Muscle layer of duodenum (tissue), 2 donors: ENCODE measurements at regions not wholly inside any gene's neighbourhood (a gene's known extent, or its start where the extent isn't known, plus 50 kb on each side); places are given as distances from the start of the nearest gene placed in this dataset.

Experiments
- H3K27ac ChIP-seq: one replicate; pipeline ENCODE4 v1.7.0; 2013; ENCODE audit warnings: mild to moderate bottlenecking, low read length
- H3K27me3 ChIP-seq: one replicate; pipeline ENCODE4 v1.7.0; 2013; ENCODE audit warnings: low read depth, mild to moderate bottlenecking, control low read depth, low read length
- H3K36me3 ChIP-seq, 2 donors: one replicate each; pipeline ENCODE4 v1.7.0; 2013; ENCODE audit warnings: low read length in 2 of 2, control low read depth in 1 of 2, mild to moderate bottlenecking in 1 of 2; ENCODE audit not compliant: insufficient read depth in 2 of 2, control insufficient read depth in 1 of 2
- H3K4me1 ChIP-seq, 2 donors: one replicate each; pipeline ENCODE4 v1.7.0; 2013; ENCODE audit warnings: low read length in 2 of 2, mild to moderate bottlenecking in 2 of 2, control low read depth in 1 of 2, moderate library complexity in 1 of 2; ENCODE audit not compliant: insufficient read depth in 2 of 2, control insufficient read depth in 1 of 2
- H3K4me3 ChIP-seq, 2 donors: one replicate each; pipeline ENCODE4 v1.7.0; 2013; ENCODE audit warnings: low read length in 2 of 2, low read depth in 1 of 2, mild to moderate bottlenecking in 1 of 2
- H3K9me3 ChIP-seq, 2 donors: one replicate each; pipeline ENCODE4 v1.7.0; 2013; ENCODE audit warnings: low read length in 2 of 2, control low read depth in 1 of 2, mild to moderate bottlenecking in 1 of 2; ENCODE audit not compliant: control insufficient read depth in 1 of 2
- donor health status: healthy.

GRCh38 chr6:26206868-26207801, 119.9 kb downstream of the HFE start:
- no peak overlapping the region for H3K27ac ChIP-seq
- peaks cover 3% of the 10 kb centered on the region for H3K27me3 ChIP-seq
- no peak overlapping the region for H3K4me3 ChIP-seq

DNA sequence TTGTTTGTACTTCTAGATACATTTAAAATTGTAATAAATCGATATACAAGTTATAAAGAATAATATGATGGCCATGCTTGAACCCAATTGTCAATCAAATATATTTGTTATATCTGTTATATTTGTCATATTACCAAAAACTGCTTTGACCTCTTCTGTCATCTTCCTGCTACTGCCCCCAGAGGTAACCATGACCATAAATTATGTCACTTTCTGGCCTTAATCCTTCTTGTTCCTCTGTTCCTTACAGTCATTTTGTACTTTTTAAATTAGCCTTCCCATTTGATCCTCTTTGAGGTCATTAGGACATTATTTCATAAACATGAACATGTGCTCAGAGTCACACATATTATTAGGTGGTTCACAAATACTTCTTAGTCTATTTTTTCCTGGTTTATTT, 124.7 kb downstream of the HFE start:
- H3K4me1 ChIP-seq, result no peaks in the 10 kb centered on the region
- H3K36me3 ChIP-seq, result no peaks in the 10 kb centered on the region
- no peak overlapping the region for H3K4me3 ChIP-seq
- no peak overlapping the region for H3K27ac ChIP-seq
- peaks cover 0 to 2% of the 10 kb centered on the region in 2 donors for H3K9me3 ChIP-seq
- no peaks in the 10 kb centered on the region for H3K27me3 ChIP-seq

More at GRCh38 chr6:26206868-26207801, 119.9 kb downstream of the HFE start:
- peaks cover 0 to 5% of the 10 kb centered on the region in 2 donors for H3K36me3 ChIP-seq
- H3K9me3 ChIP-seq, result no peaks in the 10 kb centered on the region
- H3K4me1 ChIP-seq, result peaks cover 0 to 11% of the 10 kb centered on the region in 2 donors

- Histone ChIP-seq H3K36me3 (no peaks in the 10 kb centered on the region), H3K27ac (no peak overlapping the region), H3K9me3 (peaks cover 0 to 2% of the 10 kb centered on the region in 2 donors), H3K27me3 (no peaks in the 10 kb centered on the region), H3K4me3 (no peak overlapping the region), H3K4me1 (peaks cover 0 to 5% of the 10 kb centered on the region in 2 donors)
These were observed 126.3 kb downstream of the HFE start for GRCh38 chr6:26213334-26214075.

DNA sequence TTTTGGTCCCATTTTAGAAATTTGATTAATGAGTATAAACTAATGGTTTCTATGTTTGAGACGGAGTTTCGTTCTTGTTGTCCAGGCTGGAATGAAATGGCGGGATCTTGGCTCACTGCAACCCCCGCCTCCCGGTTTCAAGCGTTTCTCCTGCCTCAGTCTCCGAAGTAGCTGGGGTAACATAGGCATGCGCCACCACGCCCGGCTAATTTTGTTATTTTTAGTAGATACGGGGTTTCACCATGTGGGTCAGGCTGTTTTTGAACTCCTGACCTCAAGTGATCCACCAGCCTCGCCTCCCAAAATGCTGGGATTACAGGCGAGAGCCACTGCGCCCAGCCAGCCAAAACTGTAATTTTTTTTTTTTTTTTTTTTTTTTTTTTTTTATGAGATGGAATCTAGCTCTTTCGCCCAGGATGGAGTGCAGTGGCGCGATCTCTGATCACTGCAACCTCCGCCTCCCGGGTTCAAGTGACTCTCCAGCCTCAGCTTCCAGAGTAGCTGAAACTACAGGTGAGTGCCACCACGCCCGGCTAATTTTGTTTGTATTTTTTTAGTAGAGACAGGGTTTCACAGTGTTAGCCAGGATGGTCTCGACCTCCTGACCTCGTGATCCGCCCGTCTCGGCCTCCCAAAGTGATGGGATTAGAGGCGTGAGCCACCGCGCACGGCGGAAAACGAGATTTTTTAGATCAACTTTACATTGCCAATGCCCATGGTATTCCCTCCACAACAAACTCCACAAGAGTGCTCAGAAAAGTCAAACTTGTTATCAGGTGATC, 127.8 kb downstream of the HFE start:
- peak overlapping the region; percentile 52 to 70 for H3K4me3 ChIP-seq
- peaks cover 0 to 5% of the 10 kb centered on the region in 2 donors for H3K4me1 ChIP-seq
- H3K9me3 ChIP-seq, result peaks cover 0 to 2% of the 10 kb centered on the region in 2 donors
- H3K27me3 ChIP-seq, result no peaks in the 10 kb centered on the region
- no peaks in the 10 kb centered on the region for H3K36me3 ChIP-seq
- peak overlapping the region; percentile 87 for H3K27ac ChIP-seq

DNA sequence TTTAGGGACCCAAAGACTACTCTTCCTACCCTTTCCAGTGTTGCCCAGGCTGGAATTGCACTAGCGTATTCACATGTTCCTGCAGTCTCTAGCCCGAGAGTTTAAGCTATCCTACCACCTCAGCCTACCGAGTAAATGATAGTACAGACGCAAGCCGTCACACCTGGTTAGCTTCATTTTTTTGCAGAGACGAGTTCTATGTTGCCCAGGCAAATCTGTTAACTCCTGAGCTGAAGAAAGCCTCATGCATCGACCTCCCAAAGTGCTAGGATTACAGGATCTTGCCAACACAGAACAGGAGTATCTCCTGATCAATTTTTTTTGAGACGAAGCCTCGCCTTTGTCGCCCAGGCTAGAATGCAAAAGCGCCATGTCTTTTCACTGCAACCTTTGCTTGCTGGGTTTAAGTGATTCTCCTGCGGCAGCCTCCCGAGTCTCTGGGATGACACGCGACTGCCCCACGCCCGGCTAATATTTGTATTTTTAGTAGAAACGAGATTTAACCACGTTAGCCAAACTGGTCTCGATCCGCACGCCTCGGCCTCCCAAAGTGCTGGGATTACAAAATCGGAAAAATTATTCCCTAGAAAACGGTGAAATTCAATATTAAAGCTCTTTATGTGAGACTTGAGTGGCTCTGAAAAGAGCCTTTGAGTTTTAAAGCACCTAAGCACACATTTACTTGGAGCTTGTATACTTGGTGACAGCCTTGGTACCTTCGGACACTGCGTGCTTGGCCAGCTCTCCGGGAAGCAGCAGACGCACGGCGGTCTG, 128.5 kb downstream of the HFE start:
- Histone ChIP-seq H3K4me1 (peaks cover 0 to 5% of the 10 kb centered on the region in 2 donors), H3K9me3 (peaks cover 0 to 2% of the 10 kb centered on the region in 2 donors), H3K4me3 (peak overlapping the region; percentile 52 to 70), H3K27me3 (no peaks in the 10 kb centered on the region), H3K36me3 (no peaks in the 10 kb centered on the region), H3K27ac (peak overlapping the region; percentile 87)

- peaks cover 0 to 2% of the 10 kb centered on the region in 2 donors for H3K9me3 ChIP-seq
- peaks cover 0 to 5% of the 10 kb centered on the region in 2 donors for H3K4me1 ChIP-seq
- H3K36me3 ChIP-seq, result no peaks in the 10 kb centered on the region
- peak overlapping the region; percentile 87 for H3K27ac ChIP-seq
- H3K4me3 ChIP-seq, result peak overlapping the region; percentile 52 to 70
- H3K27me3 ChIP-seq, result no peaks in the 10 kb centered on the region
These were observed 129.2 kb downstream of the HFE start for GRCh38 chr6:26216359-26216885.

- H3K4me1 ChIP-seq, result peaks cover 0 to 5% of the 10 kb centered on the region in 2 donors
- H3K4me3 ChIP-seq, result peak overlapping the region; percentile 52 to 70
- H3K36me3 ChIP-seq, result no peaks in the 10 kb centered on the region
- H3K27ac ChIP-seq, result peak overlapping the region; percentile 87
- H3K27me3 ChIP-seq, result no peaks in the 10 kb centered on the region
- H3K9me3 ChIP-seq, result peaks cover 0 to 2% of the 10 kb centered on the region in 2 donors
These were observed 129.9 kb downstream of the HFE start for GRCh38 chr6:26216886-26217713.

GRCh38 chr6:26217714-26218075, 130.5 kb downstream of the HFE start:
- peaks cover 0 to 5% of the 10 kb centered on the region in 2 donors for H3K4me1 ChIP-seq
- peak overlapping the region; percentile 87 for H3K27ac ChIP-seq
- no peaks in the 10 kb centered on the region for H3K27me3 ChIP-seq
- no peaks in the 10 kb centered on the region for H3K36me3 ChIP-seq
- H3K9me3 ChIP-seq, result peaks cover 0 to 2% of the 10 kb centered on the region in 2 donors
- H3K4me3 ChIP-seq, result peak overlapping the region; percentile 52 to 70

GRCh38 chr6:26218824-26219223, 131.6 kb downstream of the HFE start:
- H3K4me3 ChIP-seq, result no peak overlapping the region
- H3K9me3 ChIP-seq, result no peaks in the 10 kb centered on the region
- peaks cover 4% of the 10 kb centered on the region for H3K27me3 ChIP-seq
- no peaks in the 10 kb centered on the region for H3K36me3 ChIP-seq
- H3K27ac ChIP-seq, result no peak overlapping the region
- peaks cover 0 to 9% of the 10 kb centered on the region in 2 donors for H3K4me1 ChIP-seq
